IPS DF 6.9 (cell line): ENCODE measurements at regions not wholly inside any gene's neighbourhood (a gene's known extent, or its start where the extent isn't known, plus 50 kb on each side); places are given as distances from the start of the nearest gene placed in this dataset.

Experiments
- DNase-seq: peaks from one replicate; pipeline ENCODE4 v3.0.0-alpha.2; 2013; ENCODE audit warnings: low read depth, low spot score
- H3K27ac ChIP-seq: one replicate; pipeline ENCODE4 v1.5.1; 2013; ENCODE audit warnings: low read length, control low read depth
- H3K27me3 ChIP-seq: 2 replicates; pipeline ENCODE4 v1.6.1; 2013; ENCODE audit warnings: mild to moderate bottlenecking, low read length; ENCODE audit not compliant: control insufficient read depth, insufficient read depth
- H3K36me3 ChIP-seq: 2 replicates; pipeline ENCODE4 v1.6.1; 2013; ENCODE audit warnings: low read length; ENCODE audit not compliant: control insufficient read depth, insufficient read depth
- H3K4me1 ChIP-seq: 2 replicates; pipeline ENCODE4 v1.6.1; 2013; ENCODE audit warnings: low read length; ENCODE audit not compliant: control insufficient read depth, insufficient read depth
- H3K4me3 ChIP-seq: 2 replicates; pipeline ENCODE4 v1.5.1; 2013; ENCODE audit warnings: mild to moderate bottlenecking, low read length
- H3K9me3 ChIP-seq: 2 replicates; pipeline ENCODE4 v1.6.1; 2013; ENCODE audit warnings: low read length, inconsistent platforms; ENCODE audit not compliant: control insufficient read depth, insufficient read depth
- WGBS: extraction: QIAGEN DNeasy Blood & Tissue Kit; methylation state at CpG from one replicate; pipeline ENCODE4 v1.1.7; 2013; ENCODE audit warnings: mixed read lengths, missing lambda C conversion rate; ENCODE audit not compliant: insufficient read length, insufficient coverage; 5-methylcytosine and 5-hydroxymethylcytosine counted together

GRCh38 chr9:117488659-117489058, 73.8 kb upstream of the ASTN2 start:
- no peaks in the 10 kb centered on the region for H3K36me3 ChIP-seq
- WGBS: no CpG with 5 or more reads among the region's 4 CpGs
- no peaks in the 10 kb centered on the region for H3K27me3 ChIP-seq
- H3K9me3 ChIP-seq: no peaks in the 10 kb centered on the region
- no peak overlapping the region for H3K27ac ChIP-seq
- H3K4me1 ChIP-seq: peaks cover 2% of the 10 kb centered on the region; the same call in 1 of the 2 replicates
- H3K4me3 ChIP-seq: no peak overlapping the region
- no peak for DNase-seq

GRCh38 chr9:117487555-117488175, 72.8 kb upstream of the ASTN2 start:
- H3K27ac ChIP-seq: no peak overlapping the region

GRCh38 chr9:117486426-117486825, 71.6 kb upstream of the ASTN2 start:
- Histone ChIP-seq H3K9me3 (no peaks in the 10 kb centered on the region), H3K27me3 (no peaks in the 10 kb centered on the region), H3K4me1 (peaks cover 2% of the 10 kb centered on the region; the same call in 1 of the 2 replicates), H3K36me3 (no peaks in the 10 kb centered on the region), H3K4me3 (no peak overlapping the region), H3K27ac (no peak overlapping the region)
- no peak for DNase-seq
- no CpG with 5 or more reads among the region's 2 CpGs for WGBS

More at GRCh38 chr9:117487555-117488175, 72.8 kb upstream of the ASTN2 start:
- Histone ChIP-seq H3K4me1 (peaks cover 2% of the 10 kb centered on the region; the same call in 1 of the 2 replicates), H3K27me3 (no peaks in the 10 kb centered on the region), H3K4me3 (no peak overlapping the region), H3K9me3 (no peaks in the 10 kb centered on the region), H3K36me3 (no peaks in the 10 kb centered on the region)
- DNase-seq: peak; percentile 89
- no CpG with 5 or more reads among the region's 15 CpGs for WGBS

GRCh38 chr9:117485176-117485575, 70.3 kb upstream of the ASTN2 start:
- Histone ChIP-seq H3K4me3 (no peak overlapping the region), H3K9me3 (no peaks in the 10 kb centered on the region), H3K27ac (no peak overlapping the region), H3K27me3 (no peaks in the 10 kb centered on the region), H3K4me1 (peaks cover 2% of the 10 kb centered on the region; the same call in 1 of the 2 replicates), H3K36me3 (no peaks in the 10 kb centered on the region)
- no CpG with 5 or more reads among the region's 1 CpG for WGBS
- DNase-seq: no peak

GRCh38 chr9:117480729-117481128, 65.9 kb upstream of the ASTN2 start:
- H3K4me3 ChIP-seq: no peak overlapping the region
- no peaks in the 10 kb centered on the region for H3K27me3 ChIP-seq
- no CpG with 5 or more reads among the region's 2 CpGs for WGBS
- no peak overlapping the region for H3K27ac ChIP-seq
- H3K4me1 ChIP-seq: peaks cover 2% of the 10 kb centered on the region; the same call in 1 of the 2 replicates
- no peak for DNase-seq
- H3K9me3 ChIP-seq: no peaks in the 10 kb centered on the region
- H3K36me3 ChIP-seq: no peaks in the 10 kb centered on the region

GRCh38 chr9:117480253-117480652, 65.4 kb upstream of the ASTN2 start:
- H3K27me3 ChIP-seq: no peaks in the 10 kb centered on the region
- peaks cover 2% of the 10 kb centered on the region; the same call in 1 of the 2 replicates for H3K4me1 ChIP-seq
- WGBS: no CpG with 5 or more reads among the region's 2 CpGs
- no peaks in the 10 kb centered on the region for H3K36me3 ChIP-seq
- no peak overlapping the region for H3K4me3 ChIP-seq
- no peak overlapping the region for H3K27ac ChIP-seq
- DNase-seq: no peak
- no peaks in the 10 kb centered on the region for H3K9me3 ChIP-seq

- Histone ChIP-seq H3K36me3 (no peaks in the 10 kb centered on the region), H3K27me3 (no peaks in the 10 kb centered on the region), H3K27ac (no peak overlapping the region), H3K4me1 (no peaks in the 10 kb centered on the region), H3K4me3 (no peak overlapping the region), H3K9me3 (no peaks in the 10 kb centered on the region)
- no peak for DNase-seq
- WGBS: no CpG with 5 or more reads among the region's 1 CpG
These were observed 58.4 kb upstream of the ASTN2 start for GRCh38 chr9:117473293-117473692.

- no CpG with 5 or more reads among the region's 2 CpGs for WGBS
- no peak for DNase-seq
- H3K4me1 ChIP-seq: no peaks in the 10 kb centered on the region
- H3K27me3 ChIP-seq: no peaks in the 10 kb centered on the region
- no peak overlapping the region for H3K27ac ChIP-seq
- no peaks in the 10 kb centered on the region for H3K9me3 ChIP-seq
- no peak overlapping the region for H3K4me3 ChIP-seq
- H3K36me3 ChIP-seq: no peaks in the 10 kb centered on the region
These were observed 56.0 kb upstream of the ASTN2 start for GRCh38 chr9:117470902-117471301.

- WGBS: no CpG with 5 or more reads among the region's 1 CpG
- H3K36me3 ChIP-seq: no peaks in the 10 kb centered on the region
These were observed 55.6 kb upstream of the ASTN2 start for GRCh38 chr9:117470455-117470854.

GRCh38 chr9:117466111-117466510, 51.3 kb upstream of the ASTN2 start:
- no CpG with 5 or more reads among the region's 3 CpGs for whole genome bisulfite sequencing
- Histone ChIP-seq H3K36me3 (no peaks in the 10 kb centered on the region), H3K9me3 (no peaks in the 10 kb centered on the region), H3K4me3 (no peak overlapping the region), H3K4me1 (no peaks in the 10 kb centered on the region), H3K27me3 (no peaks in the 10 kb centered on the region), H3K27ac (no peak overlapping the region)
- no peak for DNase-seq

More at GRCh38 chr9:117470455-117470854, 55.6 kb upstream of the ASTN2 start:
- Histone ChIP-seq H3K9me3 (no peaks in the 10 kb centered on the region), H3K4me3 (no peak overlapping the region), H3K27me3 (no peaks in the 10 kb centered on the region), H3K4me1 (no peaks in the 10 kb centered on the region), H3K27ac (no peak overlapping the region)
- DNase-seq: no peak

GRCh38 chr9:117465706-117466105, 50.8 kb upstream of the ASTN2 start:
- no peaks in the 10 kb centered on the region for H3K27me3 ChIP-seq
- DNase-seq: no peak
- no peaks in the 10 kb centered on the region for H3K4me1 ChIP-seq
- no peaks in the 10 kb centered on the region for H3K36me3 ChIP-seq
- H3K9me3 ChIP-seq: no peaks in the 10 kb centered on the region
- no peak overlapping the region for H3K27ac ChIP-seq
- WGBS: no CpG with 5 or more reads among the region's 4 CpGs
- H3K4me3 ChIP-seq: no peak overlapping the region
